GM23248 (cell line): ENCODE measurements at regions not wholly inside any gene's neighbourhood (a gene's known extent, or its start where the extent isn't known, plus 50 kb on each side); places are given as distances from the start of the nearest gene placed in this dataset.

ENCODE experiments used
- EZH2 ChIP-seq: fragments of 200-600 bp; sonication (generic); IDR thresholded peaks from 2 replicates; pipeline ENCODE4 v1.6.1; 2018; ENCODE audit warnings: antibody characterized with exemption, mild to moderate bottlenecking; ENCODE audit not compliant: insufficient read depth, poor library complexity, severe bottlenecking
- EZH2phosphoT487 ChIP-seq: fragments of 200-600 bp; sonication (generic); IDR thresholded peaks from 2 replicates; pipeline ENCODE4 v1.6.1; 2018; ENCODE audit warnings: antibody characterized with exemption, moderate library complexity, mild to moderate bottlenecking, low read depth; ENCODE audit not compliant: insufficient read depth

DNA sequence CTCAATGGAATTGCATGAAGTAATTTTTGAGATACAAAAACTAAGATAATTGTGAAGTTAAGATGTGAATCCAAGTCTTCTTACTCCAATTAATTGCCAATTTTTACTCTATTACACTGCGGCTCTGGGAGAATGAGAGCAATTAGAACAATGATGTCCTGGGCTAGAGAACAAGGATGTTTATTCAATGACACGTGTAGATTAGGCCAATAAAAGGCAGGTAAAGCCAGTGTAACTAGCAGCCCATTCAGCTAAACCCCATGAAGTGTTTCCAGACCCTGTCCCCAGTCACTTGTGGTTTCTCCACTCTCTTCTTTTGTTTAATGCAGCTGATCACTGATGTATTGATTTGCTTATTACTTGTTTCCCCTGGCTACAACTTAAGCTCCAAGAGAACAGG, 381.1 kb upstream of the ARHGEF26 start:
- TF ChIP-seq EZH2phosphoT487 (no peak), EZH2 (no peak)
